HG02981 (cell line): ENCODE measurements at regions not wholly inside any gene's neighbourhood (a gene's known extent, or its start where the extent isn't known, plus 50 kb on each side); places are given as distances from the start of the nearest gene placed in this dataset.
"Not testable (repeated sequence)": the region's sequence is repeated elsewhere in the genome, so short reads cannot be mapped to it uniquely, and the experiment has no call there.

Experiments
- ATAC-seq: cut with Tn5 transposase; IDR thresholded peaks from one replicate; pipeline ENCODE4 v1.9.1; 2021; ENCODE audit warnings: mild to moderate bottlenecking, moderate library complexity; ENCODE audit not compliant: unreplicated experiment

- ATAC-seq, result no peak
Measured at GRCh38 chr1:240722788-240723187, 110.8 kb upstream of the GREM2 start.

- ATAC-seq, result no peak
Measured at GRCh38 chr1:240720976-240721375, 109.0 kb upstream of the GREM2 start.

DNA sequence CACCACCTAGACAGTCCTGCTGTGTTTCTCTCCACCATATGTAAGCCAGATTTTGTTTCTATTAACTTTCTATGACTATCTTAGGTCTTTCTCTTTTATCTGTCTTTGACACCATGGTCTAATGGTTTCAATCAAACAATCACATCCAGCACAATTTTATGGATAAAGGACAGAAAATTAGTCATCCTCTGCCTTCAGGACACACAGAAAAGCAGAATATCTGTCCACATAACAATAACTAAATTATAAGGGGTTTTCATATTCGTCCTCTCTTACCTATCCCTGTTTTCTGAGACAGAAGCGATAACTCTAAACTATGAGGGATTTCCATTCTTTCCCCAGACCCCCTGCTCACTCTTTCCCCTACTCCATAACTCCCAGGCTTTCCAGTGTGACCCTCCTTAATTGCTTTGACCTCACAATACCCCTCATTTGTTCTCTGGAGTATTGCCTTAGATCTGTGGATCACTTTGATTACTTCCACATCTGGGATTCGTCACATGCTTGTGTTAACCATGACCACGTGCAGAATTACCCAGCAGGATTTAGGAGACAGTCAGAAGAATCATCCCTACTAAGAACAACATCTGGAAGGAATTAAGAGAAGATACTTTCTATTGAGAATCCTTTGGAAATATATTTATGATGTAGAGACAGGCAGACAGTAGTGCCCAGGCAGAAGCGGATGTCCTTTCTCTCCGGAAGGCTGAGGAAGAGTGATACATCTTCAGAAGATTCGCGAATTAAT is 108.2 kb upstream of the GREM2 start:
- ATAC-seq, result no peak

GRCh38 chr1:240716538-240716937 is 104.6 kb upstream of the GREM2 start:
- ATAC-seq, result not testable (repeated sequence)

DNA sequence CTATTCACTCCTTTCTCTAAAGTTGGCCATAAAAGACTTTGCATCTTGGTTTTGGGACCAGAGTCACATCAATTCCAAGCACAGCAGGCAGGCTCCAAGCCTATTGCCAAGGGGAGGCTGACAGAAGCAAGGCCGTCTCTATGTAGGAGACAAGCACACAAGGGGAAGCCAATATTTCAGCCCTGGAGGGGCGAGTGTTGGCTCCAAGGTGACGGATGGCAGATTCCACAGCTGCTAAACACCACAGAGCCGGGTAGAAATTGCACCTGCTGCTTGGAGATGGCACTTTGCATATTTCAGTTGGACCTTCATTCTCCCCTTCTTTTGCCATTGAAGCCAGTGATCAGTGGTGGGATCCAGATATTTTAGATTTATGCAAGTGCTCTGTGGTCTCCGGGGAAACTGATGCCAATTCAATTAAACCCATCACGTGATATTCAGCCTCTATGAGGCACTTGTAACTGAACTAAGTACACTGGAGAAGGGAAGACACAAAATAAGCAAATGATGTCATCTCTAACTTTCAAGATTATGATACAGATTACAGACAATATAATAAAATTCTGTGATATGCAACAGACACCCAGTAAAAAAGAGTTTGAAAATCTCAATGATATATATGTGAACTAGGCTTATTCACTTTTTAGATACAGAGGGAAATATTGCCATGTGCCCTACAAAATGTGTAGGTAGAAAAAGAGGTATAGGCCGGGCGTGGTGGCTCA is 102.8 kb upstream of the GREM2 start:
- no peak for ATAC-seq

DNA sequence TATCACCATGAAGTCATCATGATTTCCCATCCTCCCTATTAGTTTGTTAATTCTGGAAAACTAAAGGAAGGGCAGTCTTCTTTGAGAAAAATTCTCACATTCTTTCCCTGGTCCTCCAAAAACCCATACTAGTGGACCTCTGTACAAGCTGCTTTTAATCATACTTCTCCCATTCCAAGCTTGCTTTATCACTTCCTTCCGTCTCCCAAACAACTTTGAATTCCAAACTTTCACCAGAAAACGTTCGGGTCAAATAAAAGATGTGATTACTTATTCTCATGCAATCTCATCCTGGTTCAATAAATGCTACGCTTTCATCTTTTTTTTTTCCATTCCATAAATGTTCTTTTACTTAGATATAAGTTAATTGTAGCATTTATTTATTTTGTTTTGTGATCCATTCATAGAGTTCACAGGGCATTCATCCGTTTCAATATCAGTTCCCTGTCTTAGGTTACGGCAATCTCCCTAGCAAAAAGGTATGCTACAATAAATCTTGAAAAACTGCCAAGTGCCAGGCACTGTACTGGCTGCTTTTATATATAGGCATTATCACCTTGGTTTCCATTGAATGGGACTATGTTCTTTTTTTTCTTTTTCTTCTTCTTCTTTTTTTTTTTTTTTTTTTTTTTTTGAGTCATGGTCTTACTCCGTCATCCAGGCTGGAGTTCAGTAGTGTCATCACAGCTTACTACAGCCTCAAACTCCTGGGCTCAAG is 100.2 kb upstream of the GREM2 start:
- ATAC-seq, result no peak

DNA sequence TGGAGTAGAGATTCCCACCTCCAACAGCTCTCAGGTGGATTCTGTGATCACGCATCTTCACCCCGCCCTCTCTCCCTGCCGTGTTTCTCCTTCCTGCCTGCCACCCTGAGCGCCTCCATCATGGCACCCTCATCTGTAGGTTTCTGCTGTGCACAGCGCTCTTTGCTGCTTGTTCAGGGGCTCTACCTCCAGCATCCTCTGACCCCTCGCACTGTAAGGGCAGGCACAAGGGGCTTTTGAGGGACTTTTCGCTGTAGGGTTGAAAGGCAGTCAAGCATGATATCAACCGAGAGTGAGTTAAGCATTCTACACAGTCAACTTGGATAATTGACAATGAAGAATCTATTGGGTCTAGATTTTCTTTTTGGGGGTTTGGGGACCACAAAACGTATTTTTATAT is 99.1 kb upstream of the GREM2 start:
- no peak for ATAC-seq

- ATAC-seq, result no peak
Measured at GRCh38 chr1:240709676-240710075, 97.7 kb upstream of the GREM2 start.

- ATAC-seq, result no peak
Measured at GRCh38 chr1:240706150-240706935, 94.4 kb upstream of the GREM2 start.

- ATAC-seq, result no peak
Measured at GRCh38 chr1:240705579-240705978, 93.6 kb upstream of the GREM2 start.

- no peak for ATAC-seq
Measured at GRCh38 chr1:240701412-240701811, 89.5 kb upstream of the GREM2 start.

DNA sequence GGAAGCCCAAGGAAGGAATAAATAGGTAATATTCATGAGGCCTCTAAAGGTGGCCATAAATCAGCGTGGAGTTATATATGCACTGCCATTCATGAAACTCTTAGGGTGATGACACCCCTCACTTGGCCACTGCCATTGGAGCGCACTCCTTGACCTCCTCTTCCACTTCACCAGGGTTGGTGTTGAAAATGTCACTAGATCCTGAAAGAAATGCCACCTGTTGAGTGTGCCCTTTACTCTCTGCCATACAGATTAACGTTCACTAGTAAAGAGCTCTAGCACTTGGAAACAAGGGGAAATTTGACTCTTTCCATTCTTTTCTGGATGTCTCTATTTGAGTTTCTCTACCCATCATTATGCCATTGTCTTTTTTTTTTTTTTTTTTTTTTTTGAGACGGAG is 83.5 kb upstream of the GREM2 start:
- no peak for ATAC-seq

GRCh38 chr1:240693844-240694243 is 81.9 kb upstream of the GREM2 start:
- no peak for ATAC-seq

- no peak for ATAC-seq
Measured at GRCh38 chr1:240693036-240693435, 81.1 kb upstream of the GREM2 start.

- ATAC-seq, result no peak
Measured at GRCh38 chr1:240691909-240692705, 80.2 kb upstream of the GREM2 start.

- ATAC-seq, result no peak
Measured at GRCh38 chr1:240691501-240691900, 79.5 kb upstream of the GREM2 start.

- ATAC-seq, result peak; percentile 80
Measured at GRCh38 chr1:240687820-240688219, 75.9 kb upstream of the GREM2 start.

DNA sequence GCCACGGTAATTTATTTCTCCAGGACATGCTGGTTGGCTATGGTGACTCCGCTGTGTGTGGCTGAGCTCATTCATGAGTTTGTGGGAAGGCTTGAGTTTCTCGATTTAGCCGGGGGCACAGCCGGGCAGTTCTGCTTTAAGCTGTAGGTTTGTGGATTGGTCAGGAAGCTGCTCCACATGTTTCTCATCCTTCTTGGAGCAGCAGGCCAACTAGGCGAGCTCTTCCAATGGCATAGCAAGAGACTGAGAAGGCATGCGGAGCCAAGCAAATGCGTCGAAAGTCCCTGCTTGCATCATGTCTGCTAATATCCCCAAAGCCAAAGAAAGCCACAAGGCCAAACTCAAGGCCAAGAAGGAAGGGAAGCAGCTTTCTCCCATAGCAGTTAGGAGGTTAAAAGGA is 71.6 kb upstream of the GREM2 start:
- ATAC-seq, result no peak

DNA sequence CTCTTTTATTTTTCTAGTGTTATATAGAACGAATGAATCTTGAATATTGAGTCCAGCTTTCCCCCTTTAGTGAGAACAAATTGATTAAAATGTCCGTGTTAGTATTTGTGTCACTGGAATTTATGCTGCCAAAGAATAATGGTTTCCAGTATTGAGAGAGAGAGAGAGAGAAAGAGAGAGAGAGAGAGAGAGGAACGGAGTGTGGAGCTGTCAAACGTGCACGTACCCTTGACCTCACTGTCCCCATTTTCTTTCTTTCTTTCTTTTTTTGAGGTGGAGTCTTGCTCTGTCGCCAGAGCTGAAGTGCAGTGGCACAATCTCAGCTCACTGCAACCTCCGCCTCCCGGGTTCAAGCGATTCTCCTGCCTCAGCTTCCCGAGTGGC is 70.9 kb upstream of the GREM2 start:
- ATAC-seq, result no peak

GRCh38 chr1:240682166-240682858 is 70.4 kb upstream of the GREM2 start:
- no peak for ATAC-seq
